ENCODE measurements at regions not wholly inside any gene's neighbourhood (a gene's known extent, or its start where the extent isn't known, plus 50 kb on each side); places are given as distances from the start of the nearest gene placed in this dataset.

DNA sequence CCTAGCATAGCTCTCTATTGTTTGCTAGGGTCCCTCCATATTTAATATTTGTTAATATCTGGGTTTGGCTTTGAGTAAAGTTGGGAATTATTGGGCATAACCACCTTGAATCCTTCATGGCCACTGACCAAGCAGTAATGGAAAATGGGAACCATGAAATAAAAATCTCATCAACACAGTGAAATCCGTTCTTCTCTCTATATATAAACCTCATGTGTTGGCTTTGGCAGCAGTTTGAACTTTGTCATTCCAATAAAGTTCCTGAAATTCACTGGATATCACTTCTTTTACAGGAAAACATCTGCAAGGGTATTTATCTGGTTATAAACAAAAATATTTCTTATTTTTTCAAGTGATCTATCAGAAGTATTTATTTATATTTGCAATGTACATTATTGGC is 93.0 kb upstream of the MPDZ start:
- in situ Hi-C loops (cut with HindIII; ENCODE audit: extremely low pct_ligation_motif_present, low pct_unique_long_range_greater_than_20kb) (no loop called here), intact Hi-C loops (cut with micrococcal nuclease; ENCODE audit: unreplicated experiment) (no loop called here)
- no peaks in the 10 kb centered on the region for H3K4me1 ChIP-seq (ENCODE audit: insufficient read depth, low read length)
- no peak for FAIRE-seq
- no peak overlapping the region for H3K4me2 ChIP-seq (ENCODE audit: low read depth, low read length)
- H3K36me3 ChIP-seq (replicated peaks in 1 of 2; ENCODE audit: control insufficient read depth in 1 of 2, insufficient read depth in 2 of 2, low read length in 2 of 2) = no peaks in the 10 kb centered on the region
- no peak overlapping the region for H3K4me3 ChIP-seq (replicated peaks in 1 of 3; ENCODE audit: insufficient read depth in 1 of 3, low read depth in 2 of 3, low read length in 3 of 3)
- ChIA-PET CTCF (ENCODE audit: low intra/inter-chr PET ratio, low total read pairs) (no interaction called here), POLR2A (no interaction called here)
- no TSS peak for BruUV-seq (replicated peaks)
- no peak overlapping the region for H3K9ac ChIP-seq (ENCODE audit: insufficient read depth, low read depth, low read length)
- no peaks in the 10 kb centered on the region for H3K27me3 ChIP-seq (ENCODE audit: control insufficient read depth in 1 of 2, insufficient read depth in 2 of 2, low read length in 2 of 2)
- TF ChIP-seq ZNF550 (CRISPR knock-in tag; IDR thresholded peaks at IDR 0.05; ENCODE audit: borderline replicate concordance) (no peak), RBM39 (IDR thresholded peaks at IDR 0.05; ENCODE audit: low read depth, low read length, poor library complexity, severe bottlenecking) (no peak), HMG20B (CRISPR knock-in tag; conservative IDR thresholded peaks at IDR 0.05) (no peak), ZNF101 (CRISPR knock-in tag; IDR thresholded peaks at IDR 0.05; ENCODE audit: borderline replicate concordance, low read depth) (no peak), ZNF354B (CRISPR knock-in tag; IDR thresholded peaks at IDR 0.05) (no peak), ZNF432 (CRISPR knock-in tag; IDR thresholded peaks at IDR 0.05; ENCODE audit: borderline replicate concordance) (no peak), CBX2 (IDR thresholded peaks at IDR 0.05; ENCODE audit: low read depth, low read length) (no peak), CBX2 (CRISPR knock-in tag; IDR thresholded peaks at IDR 0.05; ENCODE audit: low read depth) (no peak), RXRA (CRISPR knock-in tag; IDR thresholded peaks at IDR 0.05) (no peak), ZNF160 (CRISPR knock-in tag; IDR thresholded peaks at IDR 0.05) (no peak), ZNF616 (CRISPR knock-in tag; IDR thresholded peaks at IDR 0.05; ENCODE audit: low read depth) (no peak), THAP11 (CRISPR knock-in tag; IDR thresholded peaks at IDR 0.05) (no peak), CBX1 (IDR thresholded peaks at IDR 0.05; ENCODE audit: low read depth) (no peak), ZNF251 (CRISPR knock-in tag; IDR thresholded peaks at IDR 0.05) (no peak), ZNF788 (CRISPR knock-in tag; IDR thresholded peaks at IDR 0.05; ENCODE audit: borderline replicate concordance) (no peak), PAX8 (CRISPR knock-in tag; IDR thresholded peaks at IDR 0.05; ENCODE audit: borderline replicate concordance) (no peak)
- TF ChIP-seq, protein P1, sequence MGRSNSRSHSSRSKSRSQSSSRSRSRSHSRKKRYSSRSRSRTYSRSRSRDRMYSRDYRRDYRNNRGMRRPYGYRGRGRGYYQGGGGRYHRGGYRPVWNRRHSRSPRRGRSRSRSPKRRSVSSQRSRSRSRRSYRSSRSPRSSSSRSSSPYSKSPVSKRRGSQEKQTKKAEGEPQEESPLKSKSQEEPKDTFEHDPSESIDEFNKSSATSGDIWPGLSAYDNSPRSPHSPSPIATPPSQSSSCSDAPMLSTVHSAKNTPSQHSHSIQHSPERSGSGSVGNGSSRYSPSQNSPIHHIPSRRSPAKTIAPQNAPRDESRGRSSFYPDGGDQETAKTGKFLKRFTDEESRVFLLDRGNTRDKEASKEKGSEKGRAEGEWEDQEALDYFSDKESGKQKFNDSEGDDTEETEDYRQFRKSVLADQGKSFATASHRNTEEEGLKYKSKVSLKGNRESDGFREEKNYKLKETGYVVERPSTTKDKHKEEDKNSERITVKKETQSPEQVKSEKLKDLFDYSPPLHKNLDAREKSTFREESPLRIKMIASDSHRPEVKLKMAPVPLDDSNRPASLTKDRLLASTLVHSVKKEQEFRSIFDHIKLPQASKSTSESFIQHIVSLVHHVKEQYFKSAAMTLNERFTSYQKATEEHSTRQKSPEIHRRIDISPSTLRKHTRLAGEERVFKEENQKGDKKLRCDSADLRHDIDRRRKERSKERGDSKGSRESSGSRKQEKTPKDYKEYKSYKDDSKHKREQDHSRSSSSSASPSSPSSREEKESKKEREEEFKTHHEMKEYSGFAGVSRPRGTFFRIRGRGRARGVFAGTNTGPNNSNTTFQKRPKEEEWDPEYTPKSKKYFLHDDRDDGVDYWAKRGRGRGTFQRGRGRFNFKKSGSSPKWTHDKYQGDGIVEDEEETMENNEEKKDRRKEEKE (IDR thresholded peaks at IDR 0.05) = no peak
- TF ChIP-seq, protein P2, sequence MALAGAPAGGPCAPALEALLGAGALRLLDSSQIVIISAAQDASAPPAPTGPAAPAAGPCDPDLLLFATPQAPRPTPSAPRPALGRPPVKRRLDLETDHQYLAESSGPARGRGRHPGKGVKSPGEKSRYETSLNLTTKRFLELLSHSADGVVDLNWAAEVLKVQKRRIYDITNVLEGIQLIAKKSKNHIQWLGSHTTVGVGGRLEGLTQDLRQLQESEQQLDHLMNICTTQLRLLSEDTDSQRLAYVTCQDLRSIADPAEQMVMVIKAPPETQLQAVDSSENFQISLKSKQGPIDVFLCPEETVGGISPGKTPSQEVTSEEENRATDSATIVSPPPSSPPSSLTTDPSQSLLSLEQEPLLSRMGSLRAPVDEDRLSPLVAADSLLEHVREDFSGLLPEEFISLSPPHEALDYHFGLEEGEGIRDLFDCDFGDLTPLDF (CRISPR knock-in tag; IDR thresholded peaks at IDR 0.05) = no peak
- TF ChIP-seq, protein P3, sequence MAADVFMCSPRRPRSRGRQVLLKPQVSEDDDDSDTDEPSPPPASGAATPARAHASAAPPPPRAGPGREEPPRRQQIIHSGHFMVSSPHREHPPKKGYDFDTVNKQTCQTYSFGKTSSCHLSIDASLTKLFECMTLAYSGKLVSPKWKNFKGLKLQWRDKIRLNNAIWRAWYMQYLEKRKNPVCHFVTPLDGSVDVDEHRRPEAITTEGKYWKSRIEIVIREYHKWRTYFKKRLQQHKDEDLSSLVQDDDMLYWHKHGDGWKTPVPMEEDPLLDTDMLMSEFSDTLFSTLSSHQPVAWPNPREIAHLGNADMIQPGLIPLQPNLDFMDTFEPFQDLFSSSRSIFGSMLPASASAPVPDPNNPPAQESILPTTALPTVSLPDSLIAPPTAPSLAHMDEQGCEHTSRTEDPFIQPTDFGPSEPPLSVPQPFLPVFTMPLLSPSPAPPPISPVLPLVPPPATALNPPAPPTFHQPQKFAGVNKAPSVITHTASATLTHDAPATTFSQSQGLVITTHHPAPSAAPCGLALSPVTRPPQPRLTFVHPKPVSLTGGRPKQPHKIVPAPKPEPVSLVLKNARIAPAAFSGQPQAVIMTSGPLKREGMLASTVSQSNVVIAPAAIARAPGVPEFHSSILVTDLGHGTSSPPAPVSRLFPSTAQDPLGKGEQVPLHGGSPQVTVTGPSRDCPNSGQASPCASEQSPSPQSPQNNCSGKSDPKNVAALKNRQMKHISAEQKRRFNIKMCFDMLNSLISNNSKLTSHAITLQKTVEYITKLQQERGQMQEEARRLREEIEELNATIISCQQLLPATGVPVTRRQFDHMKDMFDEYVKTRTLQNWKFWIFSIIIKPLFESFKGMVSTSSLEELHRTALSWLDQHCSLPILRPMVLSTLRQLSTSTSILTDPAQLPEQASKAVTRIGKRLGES (CRISPR knock-in tag; IDR thresholded peaks at IDR 0.05; ENCODE audit: borderline replicate concordance) = no peak
- TF ChIP-seq, protein P4, sequence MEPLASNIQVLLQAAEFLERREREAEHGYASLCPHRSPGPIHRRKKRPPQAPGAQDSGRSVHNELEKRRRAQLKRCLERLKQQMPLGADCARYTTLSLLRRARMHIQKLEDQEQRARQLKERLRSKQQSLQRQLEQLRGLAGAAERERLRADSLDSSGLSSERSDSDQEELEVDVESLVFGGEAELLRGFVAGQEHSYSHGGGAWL (CRISPR knock-in tag; IDR thresholded peaks at IDR 0.05) = no peak
- no peaks in the 10 kb centered on the region for H3K79me2 ChIP-seq (ENCODE audit: insufficient read depth, low read length)
- H4K20me1 ChIP-seq (ENCODE audit: insufficient read depth, low read length) = no peaks in the 10 kb centered on the region
- DNase-seq (ENCODE audit: low spot score) = no peak
- H2AFZ ChIP-seq (ENCODE audit: low read length) = no peak overlapping the region
- H3K27ac ChIP-seq (ENCODE audit: extremely low read length, insufficient read depth, low read length) = no peak overlapping the region
- no peaks in the 10 kb centered on the region for H3K9me3 ChIP-seq (ENCODE audit: low read length)
- no peak for ATAC-seq
- WGBS (ENCODE audit: low lambda C conversion rate) = 5% methylated on average over 1 of the region's 1 CpG
